ENCODE measurements at regions not wholly inside any gene's neighbourhood (a gene's known extent, or its start where the extent isn't known, plus 50 kb on each side); places are given as distances from the start of the nearest gene placed in this dataset.

DNA sequence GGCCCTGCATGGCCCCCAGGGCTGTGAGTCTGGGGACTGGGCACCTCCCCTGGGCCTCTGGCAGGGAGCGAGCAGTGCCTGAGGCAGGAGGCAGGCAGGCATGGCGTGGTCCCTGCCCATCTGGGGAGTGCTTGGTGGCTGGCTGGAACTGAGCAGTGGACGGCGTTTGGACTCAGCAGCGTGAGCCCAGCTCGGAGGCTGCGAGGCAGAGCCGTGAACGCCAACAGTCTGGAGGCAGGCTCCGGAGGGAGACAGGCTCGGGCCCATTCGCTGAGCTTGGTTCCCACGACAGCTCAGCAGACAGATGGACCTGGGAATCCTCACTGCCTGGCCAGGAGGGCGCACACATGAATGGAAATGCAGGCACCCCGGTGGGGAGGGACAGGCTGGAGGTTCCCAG is 160.7 kb upstream of the POU3F1 start:
- TF ChIP-seq POLR2A (IDR thresholded peaks at IDR 0.05; ENCODE audit: low read depth, low read length) (no peak), POLR2AphosphoS5 (IDR thresholded peaks at IDR 0.05; ENCODE audit: low read depth, low read length) (no peak), PAX5 (IDR thresholded peaks at IDR 0.05; ENCODE audit: insufficient read depth, low read length, severe bottlenecking) (no peak)

All from GM12891 (cell line).